ENCODE measurements at regions not wholly inside any gene's neighbourhood (a gene's known extent, or its start where the extent isn't known, plus 50 kb on each side); places are given as distances from the start of the nearest gene placed in this dataset.

DNA sequence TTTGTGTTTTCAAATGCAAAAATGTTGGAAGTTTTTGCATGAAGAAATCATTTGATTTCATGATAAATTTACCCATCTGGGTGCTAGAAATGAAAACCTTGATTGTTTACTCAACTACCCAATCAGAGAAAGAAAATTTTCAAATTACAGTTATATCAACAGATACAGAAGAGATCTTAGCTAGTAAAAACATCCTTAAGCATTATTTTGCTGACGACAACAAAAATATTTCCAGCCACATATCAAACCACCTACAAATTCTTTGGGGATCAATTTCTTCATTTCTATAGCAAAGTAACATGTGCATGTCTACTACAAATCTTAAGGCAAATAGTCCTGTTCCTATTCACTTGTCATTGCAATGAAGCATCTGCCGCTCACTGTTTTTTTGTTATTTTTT, 530.3 kb downstream of the ZIC1 start:
- TF ChIP-seq CTCF (conservative IDR thresholded peaks at IDR 0.05; ENCODE audit: low read depth) = no peak
- no peak overlapping the region for H3K27ac ChIP-seq
- POLR2A ChIA-PET (ENCODE audit: low non-redundant PET) = no interaction called here
- CTCF ChIA-PET = no interaction called here
- DNase-seq (ENCODE audit: low spot score) = no peak

- ChIA-PET POLR2A (ENCODE audit: low non-redundant PET) (no interaction called here), CTCF (no interaction called here)
- no peak overlapping the region for H3K27ac ChIP-seq
- no peak for DNase-seq (ENCODE audit: low spot score)
- TF ChIP-seq CTCF (conservative IDR thresholded peaks at IDR 0.05; ENCODE audit: low read depth) = no peak
These were observed 530.7 kb downstream of the ZIC1 start for GRCh38 chr3:147939839-147940238.

DNA sequence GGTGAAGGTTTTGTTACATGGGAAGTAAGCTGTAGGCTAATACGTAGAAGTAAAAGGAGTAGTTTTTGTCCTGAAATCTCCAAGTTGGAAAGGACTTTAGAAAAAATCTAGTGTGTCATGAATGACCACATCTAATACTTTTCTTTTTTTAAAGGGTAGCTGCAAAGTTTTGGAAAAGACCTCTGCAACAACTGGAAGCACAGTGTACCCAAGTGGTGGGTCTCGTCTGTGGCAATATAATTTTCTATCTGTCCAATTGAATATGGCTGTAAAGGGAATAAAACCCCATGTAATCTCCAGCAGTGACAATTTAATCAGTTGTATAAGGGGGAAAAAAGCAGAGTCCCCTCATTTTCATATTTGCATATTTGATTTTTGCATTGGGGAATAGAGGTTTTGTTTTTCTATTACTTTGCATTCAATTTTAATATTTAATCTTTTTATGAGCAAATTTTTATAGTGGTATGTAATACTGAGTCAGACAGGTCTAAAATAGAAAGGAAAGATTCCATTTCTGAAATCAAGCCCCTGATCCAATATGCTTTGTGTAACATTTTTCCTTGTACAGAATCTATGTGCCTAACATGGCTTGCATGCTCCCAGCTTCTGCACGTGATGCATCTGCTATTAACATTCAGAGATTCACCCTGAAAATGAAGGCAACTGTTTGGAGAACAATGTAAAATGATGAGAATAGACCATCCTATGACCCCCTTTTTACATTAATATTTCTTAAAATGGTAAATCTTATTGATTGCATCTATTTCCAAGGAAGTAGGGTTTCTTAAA, 531.4 kb downstream of the ZIC1 start:
- CTCF ChIA-PET = no interaction called here
- no peak overlapping the region for H3K27ac ChIP-seq
- no peak for DNase-seq (ENCODE audit: low spot score)
- POLR2A ChIA-PET (ENCODE audit: low non-redundant PET) = no interaction called here
- TF ChIP-seq CTCF (conservative IDR thresholded peaks at IDR 0.05; ENCODE audit: low read depth) = no peak

DNA sequence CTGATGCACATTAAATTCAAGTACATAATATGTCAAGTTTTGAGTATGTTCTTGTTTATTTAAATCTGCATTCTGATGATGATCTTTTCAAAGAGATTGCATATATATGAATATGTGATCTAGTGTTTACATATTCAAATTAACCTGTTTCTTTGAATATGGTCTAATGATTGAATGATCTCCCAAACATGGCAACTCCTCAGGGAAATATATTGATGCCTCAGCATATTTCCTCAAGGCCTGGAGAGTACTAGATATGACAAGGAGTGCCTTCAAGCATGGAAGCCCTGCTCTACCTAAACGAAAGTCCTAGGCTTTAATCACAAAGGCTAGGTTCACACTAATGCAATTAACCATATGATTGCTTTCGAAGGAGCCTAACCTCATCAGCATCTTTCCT, 532.8 kb downstream of the ZIC1 start:
- no peak overlapping the region for H3K27ac ChIP-seq
- ChIA-PET POLR2A (ENCODE audit: low non-redundant PET) (no interaction called here), CTCF (no interaction called here)
- TF ChIP-seq CTCF (conservative IDR thresholded peaks at IDR 0.05; ENCODE audit: low read depth) = no peak
- DNase-seq (ENCODE audit: low spot score) = no peak

DNA sequence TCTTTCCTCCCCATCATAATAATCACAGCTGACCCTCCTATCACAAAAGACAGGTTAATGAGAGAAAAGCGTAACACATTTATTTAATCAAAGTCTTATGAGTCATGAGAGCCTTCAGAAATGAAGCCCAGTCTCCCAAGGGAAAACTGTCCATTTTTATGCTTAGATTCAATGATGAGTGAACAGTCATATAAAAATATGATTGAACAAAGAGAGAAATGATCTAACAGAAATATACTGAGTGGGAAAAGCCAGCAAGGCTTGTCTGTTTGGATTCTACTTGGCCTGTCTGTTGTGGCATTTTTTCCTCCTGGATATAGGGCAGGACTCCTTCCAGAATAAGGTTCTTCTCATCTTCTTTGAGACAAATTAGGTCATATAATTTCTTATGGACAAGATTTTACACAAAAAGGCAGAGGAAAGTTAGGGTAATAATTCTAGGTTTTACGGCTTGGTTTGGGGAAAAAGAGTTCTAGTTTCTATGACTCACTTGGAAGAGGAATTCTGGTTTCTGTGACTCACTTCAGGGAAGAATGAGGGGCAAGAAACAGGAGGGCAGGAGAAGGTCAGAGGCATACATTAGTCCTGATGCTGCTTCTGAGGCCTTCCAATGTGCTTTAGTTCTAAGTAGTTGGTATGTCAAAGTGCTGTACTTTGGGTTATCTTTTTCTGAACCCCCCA, 534.2 kb downstream of the ZIC1 start:
- POLR2A ChIA-PET (ENCODE audit: low non-redundant PET) = no interaction called here
- DNase-seq (ENCODE audit: low spot score) = peak; percentile 51
- no peak for TF ChIP-seq CTCF (conservative IDR thresholded peaks at IDR 0.05; ENCODE audit: low read depth)
- CTCF ChIA-PET = no interaction called here
- no peak overlapping the region for H3K27ac ChIP-seq

DNA sequence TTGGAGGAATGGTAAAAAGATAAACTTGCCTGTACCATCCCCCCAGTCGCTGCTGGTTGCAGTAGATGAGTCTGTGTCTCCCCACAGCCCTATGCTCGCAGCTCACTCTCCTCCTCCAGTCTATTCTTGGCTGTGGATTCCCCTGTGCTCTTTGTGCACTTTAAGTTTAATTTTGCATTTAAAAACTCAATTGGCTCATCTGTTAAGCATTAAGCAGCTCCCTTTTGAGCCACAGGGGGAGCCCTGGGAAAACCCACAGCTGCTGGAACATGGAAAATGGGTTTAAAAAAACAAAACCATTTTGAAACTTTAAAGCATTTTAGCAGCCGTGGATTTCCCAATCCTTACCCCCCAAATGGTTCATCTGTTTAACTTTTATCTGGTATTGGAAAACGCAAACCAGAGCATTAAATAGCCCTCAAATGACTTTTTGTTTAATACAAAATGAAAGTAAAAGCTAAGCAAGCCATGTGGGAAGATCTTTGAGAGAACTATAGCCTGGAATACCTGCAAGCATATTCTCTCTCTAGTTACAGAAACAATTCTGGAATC, 536.9 kb downstream of the ZIC1 start:
- peak; percentile 48 for DNase-seq (ENCODE audit: low spot score)
- H3K27ac ChIP-seq = no peak overlapping the region
- POLR2A ChIA-PET (ENCODE audit: low non-redundant PET) = no interaction called here
- peak; percentile 63 for TF ChIP-seq CTCF (conservative IDR thresholded peaks at IDR 0.05; ENCODE audit: low read depth)
- CTCF ChIA-PET = interaction anchor here (0.6 to 0.8 kb wide), 3 partner anchors 9 to 392 kb away, joined by 3 to 4 read pairs (median 3); no protein-coding TSS in a partner anchor

All from RWPE1 (cell line).